Sigmoid colon (tissue), 3 donors: ENCODE measurements at regions not wholly inside any gene's neighbourhood (a gene's known extent, or its start where the extent isn't known, plus 50 kb on each side); places are given as distances from the start of the nearest gene placed in this dataset.

ENCODE experiments used
- POLR2A ChIP-seq, 2 donors: fragments of 450-650 bp; IDR thresholded peaks; one replicate each; pipeline ENCODE4 v1.6.1; 2016; ENCODE audit warnings: antibody characterized with exemption in 2 of 2, mild to moderate bottlenecking in 2 of 2, moderate library complexity in 2 of 2
- TF ChIP-seq, protein P1 (sequence below), 4 experiments: fragments of 450-650 bp in 3 of 4; fragments of 200-600 bp in 1 of 4; IDR thresholded peaks; one replicate each; pipeline ENCODE4 v1.5.1; 2016 to 2019; ENCODE audit warnings: antibody characterized with exemption in 4 of 4, mild to moderate bottlenecking in 3 of 4, moderate library complexity in 2 of 4

GRCh38 chr3:148073721-148074456, 623.8 kb upstream of the AGTR1 start:
- TF ChIP-seq, protein P1, sequence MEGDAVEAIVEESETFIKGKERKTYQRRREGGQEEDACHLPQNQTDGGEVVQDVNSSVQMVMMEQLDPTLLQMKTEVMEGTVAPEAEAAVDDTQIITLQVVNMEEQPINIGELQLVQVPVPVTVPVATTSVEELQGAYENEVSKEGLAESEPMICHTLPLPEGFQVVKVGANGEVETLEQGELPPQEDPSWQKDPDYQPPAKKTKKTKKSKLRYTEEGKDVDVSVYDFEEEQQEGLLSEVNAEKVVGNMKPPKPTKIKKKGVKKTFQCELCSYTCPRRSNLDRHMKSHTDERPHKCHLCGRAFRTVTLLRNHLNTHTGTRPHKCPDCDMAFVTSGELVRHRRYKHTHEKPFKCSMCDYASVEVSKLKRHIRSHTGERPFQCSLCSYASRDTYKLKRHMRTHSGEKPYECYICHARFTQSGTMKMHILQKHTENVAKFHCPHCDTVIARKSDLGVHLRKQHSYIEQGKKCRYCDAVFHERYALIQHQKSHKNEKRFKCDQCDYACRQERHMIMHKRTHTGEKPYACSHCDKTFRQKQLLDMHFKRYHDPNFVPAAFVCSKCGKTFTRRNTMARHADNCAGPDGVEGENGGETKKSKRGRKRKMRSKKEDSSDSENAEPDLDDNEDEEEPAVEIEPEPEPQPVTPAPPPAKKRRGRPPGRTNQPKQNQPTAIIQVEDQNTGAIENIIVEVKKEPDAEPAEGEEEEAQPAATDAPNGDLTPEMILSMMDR (IDR thresholded peaks at IDR 0.05), result no peak
- no peak for TF ChIP-seq POLR2A (IDR thresholded peaks at IDR 0.05)
